HFF-Myc (cell line): ENCODE measurements at regions not wholly inside any gene's neighbourhood (a gene's known extent, or its start where the extent isn't known, plus 50 kb on each side); places are given as distances from the start of the nearest gene placed in this dataset.

Source experiments
- DNase-seq: peaks from one replicate; pipeline ENCODE4 v3.0.0-alpha.2; 2011; ENCODE audit warnings: low read depth; ENCODE audit errors: extremely low read depth
- H3K4me3 ChIP-seq: replicated peaks from 2 replicates; pipeline ENCODE4 v1.5.1; 2011; ENCODE audit warnings: low read depth, mild to moderate bottlenecking, control low read depth, low read length
- TF ChIP-seq, protein P1 (sequence below): IDR thresholded peaks from 2 replicates; pipeline ENCODE4 v1.5.1; 2012; ENCODE audit warnings: mild to moderate bottlenecking, low read depth, low read length, control low read depth; ENCODE audit errors: missing control alignments

DNA sequence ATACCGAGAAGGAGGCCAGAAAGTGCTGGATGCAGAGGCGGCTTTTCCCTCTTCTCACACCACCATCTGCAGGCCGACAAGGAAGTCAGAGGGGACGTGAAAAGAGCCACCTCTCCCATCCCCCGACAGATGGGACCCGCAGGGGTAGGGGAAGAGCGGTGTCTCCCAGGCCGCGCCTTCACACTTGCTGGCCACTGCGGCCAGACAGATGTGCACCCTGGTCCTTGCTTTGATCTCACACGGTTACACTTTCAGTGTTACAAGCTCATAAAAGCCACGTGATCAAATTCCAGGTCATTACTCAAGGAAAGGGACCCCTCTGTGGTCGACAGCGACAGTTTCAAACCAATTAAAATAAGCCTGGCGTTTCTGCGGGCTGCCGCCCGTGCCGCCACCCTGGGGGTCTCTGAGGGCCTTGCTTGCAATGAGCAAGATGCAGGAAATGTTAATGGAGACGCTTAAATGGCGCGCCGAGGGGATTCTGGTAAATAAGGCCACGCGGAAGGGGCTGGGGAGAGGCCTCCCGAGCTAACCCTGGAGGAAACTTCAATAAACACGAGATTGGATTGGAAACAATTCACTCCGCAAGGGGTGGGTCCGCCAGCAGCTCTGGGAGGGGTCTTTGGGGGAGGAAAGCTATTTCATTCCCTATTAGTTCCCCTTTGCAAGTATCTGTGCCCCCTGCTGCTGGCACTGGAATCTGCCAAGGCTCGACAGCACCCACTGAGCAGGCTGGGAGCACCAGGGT, 240.9 kb downstream of the ENGASE start:
- TF ChIP-seq, protein P1, sequence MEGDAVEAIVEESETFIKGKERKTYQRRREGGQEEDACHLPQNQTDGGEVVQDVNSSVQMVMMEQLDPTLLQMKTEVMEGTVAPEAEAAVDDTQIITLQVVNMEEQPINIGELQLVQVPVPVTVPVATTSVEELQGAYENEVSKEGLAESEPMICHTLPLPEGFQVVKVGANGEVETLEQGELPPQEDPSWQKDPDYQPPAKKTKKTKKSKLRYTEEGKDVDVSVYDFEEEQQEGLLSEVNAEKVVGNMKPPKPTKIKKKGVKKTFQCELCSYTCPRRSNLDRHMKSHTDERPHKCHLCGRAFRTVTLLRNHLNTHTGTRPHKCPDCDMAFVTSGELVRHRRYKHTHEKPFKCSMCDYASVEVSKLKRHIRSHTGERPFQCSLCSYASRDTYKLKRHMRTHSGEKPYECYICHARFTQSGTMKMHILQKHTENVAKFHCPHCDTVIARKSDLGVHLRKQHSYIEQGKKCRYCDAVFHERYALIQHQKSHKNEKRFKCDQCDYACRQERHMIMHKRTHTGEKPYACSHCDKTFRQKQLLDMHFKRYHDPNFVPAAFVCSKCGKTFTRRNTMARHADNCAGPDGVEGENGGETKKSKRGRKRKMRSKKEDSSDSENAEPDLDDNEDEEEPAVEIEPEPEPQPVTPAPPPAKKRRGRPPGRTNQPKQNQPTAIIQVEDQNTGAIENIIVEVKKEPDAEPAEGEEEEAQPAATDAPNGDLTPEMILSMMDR: no peak
- no peak for DNase-seq
- H3K4me3 ChIP-seq: no peak overlapping the region

DNA sequence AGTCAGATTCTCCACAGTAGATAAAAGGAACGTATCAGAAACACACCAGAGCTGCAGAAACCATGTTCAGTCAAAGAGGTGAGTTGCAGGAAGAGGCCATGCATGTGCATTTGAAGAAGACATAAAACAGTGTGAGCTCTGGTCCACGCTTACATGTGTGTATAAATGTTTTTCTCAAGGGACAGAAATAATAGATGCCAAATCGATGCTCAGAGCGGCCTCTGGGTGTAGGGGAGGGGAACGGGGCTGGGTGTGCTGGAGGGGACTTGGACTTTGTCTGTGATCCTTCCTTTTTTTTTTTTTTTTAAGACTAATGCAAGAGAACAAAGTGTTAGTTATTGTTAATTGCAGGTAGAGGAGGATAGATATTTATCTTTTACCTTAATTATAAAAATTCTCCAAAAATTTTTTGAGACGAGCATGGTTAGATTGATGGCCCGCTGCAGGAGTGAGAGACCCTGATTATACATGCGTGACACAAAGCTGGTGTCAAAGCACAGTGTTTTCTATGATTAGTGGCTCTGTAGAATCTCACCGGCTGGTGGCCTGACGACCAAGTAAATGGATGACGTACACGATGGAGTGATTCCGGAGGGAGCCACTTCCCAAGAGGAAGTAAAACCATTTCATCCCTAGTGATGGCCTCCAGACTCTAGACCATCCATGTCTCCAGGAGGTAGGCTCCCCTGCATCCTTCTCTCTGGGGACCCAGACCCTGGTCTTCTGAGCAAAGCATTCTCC, 240.2 kb downstream of the ENGASE start:
- TF ChIP-seq, protein P1: no peak
- DNase-seq: no peak

DNA sequence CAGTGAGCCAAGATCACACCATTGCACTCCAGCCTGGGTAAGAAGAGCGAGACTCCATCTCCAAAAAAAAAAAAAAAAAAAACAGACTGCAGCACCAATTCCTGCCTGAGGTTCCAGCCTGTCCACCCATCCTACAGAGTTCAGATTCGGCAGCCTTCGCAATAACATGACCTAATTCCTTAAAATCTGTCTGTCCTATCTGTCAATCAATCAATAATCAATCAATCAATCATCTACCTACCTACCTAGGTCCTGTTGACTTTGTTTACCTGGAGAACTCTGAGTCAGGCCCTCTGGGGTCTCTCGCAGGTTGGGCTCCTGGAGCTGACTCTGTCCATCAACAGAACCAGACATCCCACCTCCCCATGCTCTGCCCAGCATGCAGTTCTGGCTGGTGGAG, 236.7 kb downstream of the ENGASE start:
- TF ChIP-seq, protein P1: no peak
- no peak overlapping the region for H3K4me3 ChIP-seq
- no peak for DNase-seq

More for the DNA sequence above, 240.2 kb downstream of the ENGASE start:
- no peak overlapping the region for H3K4me3 ChIP-seq

DNA sequence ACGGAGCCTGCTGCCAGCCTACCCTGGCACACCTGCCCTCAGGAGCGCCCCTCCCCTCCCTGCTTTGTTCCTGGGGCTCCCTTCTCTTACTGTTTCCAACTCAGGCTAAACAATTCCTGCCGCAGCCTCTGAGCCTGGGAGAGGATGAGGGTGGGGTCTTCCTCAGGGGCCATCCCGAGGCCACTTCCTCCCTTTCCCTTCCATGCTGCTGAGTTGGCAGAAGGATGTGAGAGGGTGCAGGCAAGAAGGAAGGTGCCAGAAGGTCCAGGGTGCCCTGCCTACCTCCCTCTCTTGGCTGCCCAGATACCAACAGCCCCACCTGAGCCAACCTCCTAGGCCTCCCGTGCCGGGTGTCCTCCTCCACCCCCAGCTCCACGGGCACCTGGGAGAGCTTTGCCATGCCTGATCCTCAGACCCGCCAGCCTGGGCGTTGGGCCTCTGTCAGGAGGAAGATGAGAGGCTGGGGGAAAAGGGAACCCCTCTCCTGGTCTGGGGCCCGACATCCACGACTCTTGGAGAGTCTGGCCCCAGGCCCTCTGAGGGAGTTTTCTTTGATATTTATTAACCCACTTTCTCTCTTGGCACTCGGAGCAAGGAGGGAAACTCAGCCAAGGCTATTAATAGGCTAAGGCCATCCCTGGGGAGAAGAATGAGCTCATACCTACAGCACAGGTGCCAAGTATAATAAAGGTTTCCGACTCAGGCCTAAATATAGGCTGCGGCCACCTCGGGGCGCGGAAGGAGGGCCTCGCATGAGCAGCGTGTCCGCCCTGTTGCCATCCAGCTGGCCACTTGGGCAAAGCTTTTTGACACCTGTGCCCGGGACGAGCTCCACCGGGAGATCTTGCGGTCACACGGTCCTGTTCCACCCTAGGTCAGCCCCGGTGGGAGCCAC, 232.0 kb downstream of the ENGASE start:
- no peak for DNase-seq
- TF ChIP-seq, protein P1: no peak

DNA sequence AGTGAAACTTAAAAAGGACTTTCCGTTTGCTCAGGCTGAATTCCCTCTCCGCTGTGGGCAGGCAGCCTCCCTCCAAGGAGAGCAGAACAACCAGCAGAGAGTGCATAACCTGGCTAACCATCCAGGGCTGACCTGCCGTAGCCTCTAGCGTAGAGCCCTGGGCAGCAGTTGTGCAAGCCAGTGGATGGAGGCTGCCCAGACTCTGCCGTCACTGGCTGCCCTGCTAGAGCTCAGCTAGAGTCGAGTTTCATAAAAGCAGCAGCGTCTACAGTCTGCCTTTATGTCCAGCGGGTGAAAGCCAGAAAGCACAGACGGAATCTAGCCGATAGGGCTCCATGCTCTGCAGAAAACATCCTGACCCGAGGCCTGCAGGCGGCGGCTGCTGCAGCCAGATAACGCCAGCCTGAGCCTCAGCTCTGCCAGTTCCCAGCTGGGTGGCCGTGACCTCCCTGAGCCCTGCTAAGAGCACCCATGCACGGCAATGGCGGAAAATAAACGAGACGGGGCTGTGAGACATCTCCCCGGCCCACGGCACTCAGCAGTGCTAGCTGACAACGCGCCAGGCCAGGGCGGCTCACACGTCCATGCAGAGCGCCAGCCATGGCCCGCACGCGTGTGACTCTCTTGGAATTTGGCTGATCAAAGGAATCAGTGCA, 231.3 kb downstream of the ENGASE start:
- TF ChIP-seq, protein P1: no peak
- no peak for DNase-seq
- H3K4me3 ChIP-seq: no peak overlapping the region

More for the DNA sequence above, 232.0 kb downstream of the ENGASE start:
- H3K4me3 ChIP-seq: no peak overlapping the region

DNA sequence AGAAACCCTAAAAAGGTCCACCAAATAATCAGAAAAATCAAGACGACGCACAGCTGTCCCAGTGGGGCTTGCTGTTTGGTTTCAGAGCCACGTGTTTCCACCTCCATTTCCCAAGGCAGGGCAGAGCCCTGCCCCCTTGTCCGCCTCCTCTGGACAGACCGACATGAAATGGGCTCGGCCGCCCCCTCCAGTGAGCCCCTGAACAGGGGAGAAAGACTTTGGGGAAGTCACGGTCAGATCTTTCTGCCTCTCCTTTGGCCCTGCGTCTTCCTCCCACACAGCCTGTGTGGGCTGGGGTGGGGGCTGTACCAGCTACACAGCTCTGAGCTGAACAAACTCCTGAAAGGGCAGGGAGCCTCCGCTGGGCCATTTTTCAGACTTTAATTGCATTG, 230.7 kb downstream of the ENGASE start:
- TF ChIP-seq, protein P1: no peak
- no peak for DNase-seq
- H3K4me3 ChIP-seq: no peak overlapping the region
